Panc1 (cell line): ENCODE measurements at regions not wholly inside any gene's neighbourhood (a gene's known extent, or its start where the extent isn't known, plus 50 kb on each side); places are given as distances from the start of the nearest gene placed in this dataset.

Experiments used
- CTCF ChIP-seq: fragments of 450-650 bp; IDR thresholded peaks from 2 replicates; pipeline ENCODE4 v1.5.1; 2017; ENCODE audit warnings: mild to moderate bottlenecking
- POLR2AphosphoS5 ChIP-seq: IDR thresholded peaks from 2 replicates; pipeline ENCODE4 v1.6.1; 2012; ENCODE audit warnings: mild to moderate bottlenecking, low read depth, low read length, moderate library complexity

DNA sequence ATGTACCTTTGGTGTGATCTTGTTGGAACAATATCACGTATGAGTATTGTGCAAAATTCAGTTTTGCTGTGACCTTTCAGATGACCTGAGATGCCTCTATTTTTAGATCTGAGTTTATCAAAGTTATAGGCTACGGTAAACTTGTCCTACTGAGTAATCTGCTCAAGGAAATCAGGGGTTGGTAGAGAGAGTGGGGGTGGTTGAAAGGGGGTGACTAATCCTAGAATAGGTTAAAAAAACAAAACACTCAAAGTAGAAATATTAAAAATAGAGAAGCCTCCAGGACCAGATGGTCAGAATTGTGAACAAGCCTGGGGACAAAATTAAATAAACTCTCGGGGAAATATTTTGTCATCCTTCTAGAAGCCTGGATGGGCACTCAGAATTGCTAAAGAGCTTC, 59.9 kb upstream of the C11orf87 start:
- no peak for TF ChIP-seq POLR2AphosphoS5
- no peak for TF ChIP-seq CTCF
